ENCODE measurements at regions not wholly inside any gene's neighbourhood (a gene's known extent, or its start where the extent isn't known, plus 50 kb on each side); places are given as distances from the start of the nearest gene placed in this dataset.
"Not testable (repeated sequence)": the region's sequence is repeated elsewhere in the genome, so short reads cannot be mapped to it uniquely, and the experiment has no call there.

DNA sequence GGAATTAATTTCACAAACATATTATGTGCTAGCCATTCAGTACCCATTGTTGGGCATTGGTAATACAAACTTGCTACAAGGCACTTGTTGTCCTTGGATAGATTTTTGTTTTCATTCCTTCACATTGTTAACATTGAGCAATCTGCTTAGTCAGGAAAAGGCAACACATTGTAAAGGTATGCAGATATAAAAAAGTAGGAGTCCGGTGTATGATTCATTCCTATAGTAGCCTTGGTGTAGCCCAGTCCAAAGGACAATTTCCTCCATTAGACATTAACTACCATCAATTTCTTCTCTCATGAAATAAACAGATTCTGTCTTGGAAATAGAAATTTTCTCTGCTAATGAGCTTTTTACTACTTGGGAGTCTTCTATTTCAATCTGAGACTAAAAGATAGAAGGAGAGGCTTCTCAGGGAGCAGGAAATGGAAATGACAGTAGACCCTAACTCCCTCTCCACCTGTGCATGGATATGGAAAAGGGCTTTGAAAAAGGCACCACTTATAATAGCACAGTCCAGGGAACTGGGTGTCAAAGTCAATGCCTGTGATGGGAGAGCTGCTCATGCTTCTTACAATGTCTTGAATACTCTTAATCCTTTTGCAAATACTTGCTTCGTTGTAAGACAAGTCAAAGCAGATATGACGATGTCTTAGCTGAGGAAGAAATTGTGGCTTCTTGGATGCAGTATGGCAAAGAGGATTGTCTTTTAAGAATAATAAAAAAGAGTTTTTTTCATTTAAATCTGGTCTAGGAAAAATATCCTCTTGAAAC is 369.4 kb upstream of the CITED2 start:
- in situ Hi-C loops (cut with MboI; ENCODE audit: low sequenced_read_pairs): no loop called here

DNA sequence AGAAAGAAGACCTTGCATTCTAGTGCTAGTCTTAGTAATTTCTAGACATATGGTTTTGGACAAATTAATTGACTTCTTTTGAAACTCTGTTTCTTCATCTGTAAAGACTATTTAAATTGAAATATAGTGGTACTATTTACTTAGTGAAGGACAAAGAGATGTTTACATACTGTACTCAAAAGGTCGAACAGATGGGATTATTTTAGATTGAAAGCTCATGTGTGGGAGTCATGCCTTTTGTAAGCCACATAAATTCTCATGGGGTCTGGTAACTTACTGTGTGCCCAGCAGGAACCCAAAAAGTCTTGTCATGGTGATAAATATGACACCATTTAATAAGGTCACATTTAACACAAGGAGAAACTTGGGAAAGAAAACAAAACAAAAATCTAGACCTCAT is 368.2 kb upstream of the CITED2 start:
- in situ Hi-C loops (cut with MboI; ENCODE audit: low sequenced_read_pairs): no loop called here

- in situ Hi-C loops (cut with MboI; ENCODE audit: low sequenced_read_pairs): no loop called here
Observed at GRCh38 chr6:139738801-139739455, 364.5 kb upstream of the CITED2 start.

DNA sequence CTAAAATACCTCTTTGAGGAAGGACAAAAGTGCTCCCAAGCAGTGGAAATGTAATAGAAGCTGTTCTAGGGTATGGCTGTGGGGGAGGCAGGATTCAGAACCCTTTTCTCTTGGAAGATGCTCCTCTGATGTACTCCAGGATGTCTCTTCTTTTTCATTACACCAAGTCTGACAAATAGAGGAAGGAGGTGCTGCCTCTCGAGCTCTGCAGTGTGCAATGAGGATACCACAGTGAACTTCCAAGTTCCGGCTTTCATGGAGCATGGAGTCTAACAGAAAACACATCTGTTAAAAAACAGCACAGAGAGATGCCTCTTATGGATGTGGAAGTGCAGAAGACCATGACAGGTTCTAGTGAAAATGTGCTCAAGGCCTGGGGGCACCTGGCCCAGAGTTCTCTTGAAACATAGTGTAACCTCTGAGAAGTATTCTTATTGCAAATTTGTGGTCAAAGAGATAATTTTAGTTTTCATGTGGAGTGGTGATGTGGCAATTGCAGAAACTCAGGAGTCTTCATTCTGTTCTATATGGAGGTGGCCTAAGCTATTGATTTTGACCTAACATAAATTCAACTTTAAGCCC is 362.0 kb upstream of the CITED2 start:
- in situ Hi-C loops (cut with MboI; ENCODE audit: low sequenced_read_pairs): no loop called here

GRCh38 chr6:139732451-139732850 is 358.0 kb upstream of the CITED2 start:
- in situ Hi-C loops (cut with MboI; ENCODE audit: low sequenced_read_pairs): no loop called here

DNA sequence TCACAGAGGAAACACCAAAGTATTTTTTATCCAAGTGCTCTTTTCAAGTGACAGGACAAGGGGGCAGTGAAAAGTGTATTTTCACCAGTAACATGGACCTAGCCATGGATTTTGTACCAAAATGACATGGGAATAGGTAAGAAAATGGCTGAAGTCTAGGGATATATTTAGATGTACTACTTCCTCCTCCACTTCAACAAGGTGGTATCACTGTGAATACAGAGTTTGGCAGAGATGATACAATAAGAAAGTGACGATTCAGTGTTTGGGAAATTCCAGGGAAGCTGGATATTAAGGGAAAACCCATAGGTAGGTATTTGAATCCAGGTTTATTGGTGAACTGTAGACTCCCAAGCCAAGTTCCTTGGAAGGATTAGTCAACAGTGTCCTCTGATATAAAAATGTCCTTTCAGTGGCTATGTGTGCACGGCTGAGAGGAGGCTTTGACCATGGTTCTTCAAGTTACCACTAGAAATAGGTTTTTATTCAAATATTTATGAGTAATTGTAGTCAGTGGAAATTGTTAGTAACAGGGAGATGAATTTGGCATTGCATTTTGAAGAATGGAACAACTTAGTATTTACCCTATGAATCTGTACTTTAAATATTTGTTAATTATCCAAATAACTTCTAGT is 356.0 kb upstream of the CITED2 start:
- in situ Hi-C loops (cut with MboI; ENCODE audit: low sequenced_read_pairs): no loop called here

DNA sequence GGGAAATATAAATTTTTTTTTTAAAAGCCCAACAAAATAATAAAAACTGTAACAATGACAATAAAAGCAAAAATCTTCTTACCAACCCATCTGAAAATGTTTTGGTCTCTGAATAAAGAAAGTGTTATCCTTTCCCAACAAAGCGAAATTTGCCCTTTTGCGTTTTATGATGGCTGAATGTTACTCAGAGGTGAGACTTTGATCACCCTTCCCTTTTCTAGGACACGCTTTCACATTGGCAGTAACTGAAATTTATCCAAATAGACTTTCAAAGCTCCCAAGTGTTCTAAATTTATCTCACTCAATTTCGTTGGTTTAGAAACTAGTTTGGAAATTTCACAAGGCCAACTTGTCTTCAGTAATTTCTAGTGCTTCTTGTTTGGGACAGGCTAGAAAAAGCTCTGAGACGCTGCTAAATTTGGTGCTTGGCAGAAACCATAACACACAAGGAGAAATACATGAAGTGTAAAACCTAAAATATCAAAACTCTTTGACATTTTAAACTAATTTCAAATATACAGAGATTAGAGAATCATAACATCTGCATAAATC is 354.5 kb upstream of the CITED2 start:
- in situ Hi-C loops (cut with MboI; ENCODE audit: low sequenced_read_pairs): no loop called here

- in situ Hi-C loops (cut with MboI; ENCODE audit: low sequenced_read_pairs): not testable (repeated sequence)
Observed at GRCh38 chr6:139726272-139726671, 351.8 kb upstream of the CITED2 start.

DNA sequence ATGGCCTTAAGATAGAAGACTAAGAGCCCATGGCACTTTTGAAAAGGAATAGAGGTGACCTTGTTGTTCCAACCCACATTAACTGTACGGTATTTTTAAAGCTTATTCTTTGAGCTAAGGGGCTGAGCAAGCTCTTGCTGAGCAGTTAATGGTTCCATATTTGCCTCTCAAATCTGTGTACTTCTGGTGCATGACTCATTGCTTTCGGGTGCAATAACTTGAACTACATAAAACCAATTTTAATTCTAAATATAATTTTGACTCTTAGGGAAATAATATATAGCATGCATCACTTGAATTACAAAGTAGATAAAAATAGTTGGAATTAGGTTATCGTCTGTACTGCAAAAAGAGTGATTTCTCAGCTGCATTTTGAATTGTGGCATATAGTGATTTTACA is 348.1 kb upstream of the CITED2 start:
- in situ Hi-C loops (cut with MboI; ENCODE audit: low sequenced_read_pairs): no loop called here

GRCh38 chr6:139721954-139722353 is 347.5 kb upstream of the CITED2 start:
- in situ Hi-C loops (cut with MboI; ENCODE audit: low sequenced_read_pairs): no loop called here

DNA sequence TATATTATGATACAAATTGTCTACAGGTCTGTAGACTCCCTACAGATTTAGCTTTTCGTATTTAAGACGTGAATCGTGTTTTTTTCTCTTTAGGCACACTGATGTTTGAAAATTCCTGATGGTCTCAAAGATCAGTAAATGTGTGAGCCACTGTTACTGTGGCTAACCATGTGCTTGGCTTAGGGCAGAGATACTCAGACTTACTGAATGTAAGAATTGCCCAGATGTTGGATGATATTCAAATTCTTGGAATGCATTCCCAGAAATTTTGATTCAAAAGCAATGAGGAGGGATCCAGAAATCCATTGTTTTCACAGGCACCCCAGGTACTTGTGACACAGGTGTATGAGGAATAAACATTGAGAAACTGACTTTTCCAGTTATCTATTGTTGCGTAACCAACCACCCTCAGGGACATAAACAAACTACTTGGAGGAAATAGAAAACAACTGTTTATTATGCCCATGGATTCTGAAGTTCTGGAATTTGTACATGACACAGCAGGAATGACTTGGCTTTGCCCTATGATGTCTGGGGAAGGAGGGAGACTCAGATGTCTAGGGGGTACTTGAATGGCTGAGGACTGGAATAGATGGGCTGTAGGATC is 339.6 kb upstream of the CITED2 start:
- in situ Hi-C loops (cut with MboI; ENCODE audit: low sequenced_read_pairs): no loop called here

DNA sequence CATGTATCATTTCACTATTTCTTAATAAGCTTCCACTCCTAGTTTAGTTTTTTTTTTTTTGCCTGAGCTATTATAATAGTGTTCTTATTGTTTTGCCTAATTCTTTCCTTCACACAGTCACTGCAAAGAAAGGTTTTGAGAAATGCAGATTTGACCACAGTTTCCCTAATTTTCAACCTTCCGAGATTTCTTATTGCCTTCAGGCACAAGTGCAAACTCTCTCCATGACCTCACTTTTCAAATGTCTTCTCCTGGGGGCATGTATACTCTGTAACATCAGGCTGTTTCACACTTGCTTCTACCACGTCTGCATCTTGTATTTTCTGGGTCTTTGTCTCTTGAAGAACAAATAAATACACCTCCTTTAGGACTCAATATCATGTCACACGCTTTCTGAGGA is 339.0 kb upstream of the CITED2 start:
- in situ Hi-C loops (cut with MboI; ENCODE audit: low sequenced_read_pairs): no loop called here

- in situ Hi-C loops (cut with MboI; ENCODE audit: low sequenced_read_pairs): no loop called here
Observed at GRCh38 chr6:139712830-139713229, 338.4 kb upstream of the CITED2 start.

DNA sequence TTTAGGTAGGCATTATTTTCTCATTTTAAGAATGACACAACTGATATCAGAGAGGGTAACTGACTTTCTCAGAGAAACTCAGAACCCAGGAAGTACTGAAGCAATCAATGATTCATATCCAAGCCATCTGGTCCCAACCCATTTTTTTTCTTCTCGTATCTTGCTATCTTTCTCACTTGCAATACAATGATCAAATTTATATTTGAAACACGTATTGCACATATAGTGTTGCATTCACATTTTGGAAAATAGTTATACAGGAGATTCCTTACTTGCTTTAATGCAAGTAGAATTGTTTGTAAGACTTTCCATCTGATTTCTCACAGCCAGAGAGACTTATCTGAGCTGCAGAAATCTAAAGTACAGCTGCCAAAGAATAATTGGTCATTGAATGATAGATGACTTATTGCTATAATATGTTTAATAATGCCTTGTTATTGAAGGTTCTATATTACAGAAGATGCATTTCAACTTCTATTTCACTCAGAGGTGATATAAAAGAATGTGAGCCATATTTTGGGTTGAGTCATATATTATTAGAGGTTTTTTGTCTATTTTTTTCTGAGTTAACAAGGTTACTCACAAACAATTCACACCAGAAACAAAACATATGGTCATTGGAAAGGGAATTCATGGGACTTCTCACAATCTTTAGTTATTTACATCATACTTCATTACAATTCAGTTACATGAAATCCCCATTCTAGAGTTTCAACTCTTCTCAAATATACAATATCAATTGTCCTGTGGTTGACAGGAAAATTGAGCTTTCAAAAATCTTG is 337.5 kb upstream of the CITED2 start:
- in situ Hi-C loops (cut with MboI; ENCODE audit: low sequenced_read_pairs): no loop called here

DNA sequence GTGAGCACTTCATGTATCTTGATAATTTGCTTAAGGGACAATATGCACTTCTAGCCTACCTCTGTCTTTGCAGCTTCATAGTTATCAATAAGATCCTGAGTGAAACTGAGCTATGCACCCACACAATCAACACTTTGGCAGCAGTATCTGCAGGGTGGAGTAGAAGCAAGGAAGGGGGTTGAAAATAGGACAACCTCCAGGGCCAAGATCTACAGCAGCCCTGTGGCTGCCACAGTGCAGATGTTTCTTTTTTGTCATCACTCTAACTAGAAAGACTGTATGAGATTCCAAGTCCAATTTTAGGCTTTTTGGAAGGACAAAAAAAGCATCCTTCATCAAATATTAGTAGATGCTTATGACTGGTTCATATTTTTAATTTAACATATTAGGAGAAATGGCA is 336.1 kb upstream of the CITED2 start:
- in situ Hi-C loops (cut with MboI; ENCODE audit: low sequenced_read_pairs): no loop called here

GRCh38 chr6:139708337-139709199 is 334.1 kb upstream of the CITED2 start:
- in situ Hi-C loops (cut with MboI; ENCODE audit: low sequenced_read_pairs): no loop called here

- in situ Hi-C loops (cut with MboI; ENCODE audit: low sequenced_read_pairs): no loop called here
Observed at GRCh38 chr6:139706912-139707311, 332.5 kb upstream of the CITED2 start.

DNA sequence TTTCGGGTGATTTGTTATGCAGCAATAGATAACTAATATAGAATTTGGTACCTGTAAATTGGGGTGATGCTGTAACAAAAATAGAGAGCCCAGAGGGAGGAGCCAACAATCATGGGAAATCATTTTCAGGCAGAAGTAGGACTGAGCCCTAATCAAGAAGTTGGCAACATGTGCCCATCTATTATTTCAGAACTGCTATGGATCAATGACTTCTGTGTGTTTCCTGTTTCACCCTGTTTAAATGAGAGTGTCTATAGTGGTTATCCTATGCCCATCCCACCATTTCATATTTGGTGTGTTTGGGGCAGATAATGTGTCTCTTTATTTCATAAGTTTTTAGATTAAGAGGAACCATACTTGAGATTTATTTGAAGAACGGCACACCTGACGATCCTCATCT is 330.8 kb upstream of the CITED2 start:
- in situ Hi-C loops (cut with MboI; ENCODE audit: low sequenced_read_pairs): no loop called here

- in situ Hi-C loops (cut with MboI; ENCODE audit: low sequenced_read_pairs): no loop called here
Observed at GRCh38 chr6:139703780-139704179, 329.3 kb upstream of the CITED2 start.
